Fibroblast of lung (primary cell): ENCODE measurements at regions not wholly inside any gene's neighbourhood (a gene's known extent, or its start where the extent isn't known, plus 50 kb on each side); places are given as distances from the start of the nearest gene placed in this dataset.

ENCODE experiments used
- CTCF ChIP-seq, 2 donors: IDR thresholded peaks in 1 of 2; conservative IDR thresholded peaks in 1 of 2; 1 replicate in 1 of 2; 2 replicates in 1 of 2; pipeline ENCODE4 v1.5.1; 2011 to 2012; ENCODE audit warnings: low read length in 2 of 2, control low read depth in 1 of 2, inconsistent platforms in 1 of 2, low read depth in 1 of 2, mild to moderate bottlenecking in 1 of 2
- EZH2 ChIP-seq: IDR thresholded peaks from 2 replicates; pipeline ENCODE4 v1.5.1; 2012; ENCODE audit warnings: low read length, control low read depth, mild to moderate bottlenecking; ENCODE audit errors: missing control alignments

- no peak for TF ChIP-seq CTCF (conservative IDR thresholded peaks at IDR 0.05 in 1 of 2, IDR thresholded peaks at IDR 0.05 in 1 of 2; ENCODE audit: low read depth in 1 of 2, low read length in 2 of 2)
- no peak for TF ChIP-seq EZH2
These were observed 78.8 kb downstream of the INSIG2 start for GRCh38 chr2:118167026-118167425.
